ENCODE measurements at regions not wholly inside any gene's neighbourhood (a gene's known extent, or its start where the extent isn't known, plus 50 kb on each side); places are given as distances from the start of the nearest gene placed in this dataset.
"Not testable (repeated sequence)": the region's sequence is repeated elsewhere in the genome, so short reads cannot be mapped to it uniquely, and the experiment has no call there.

DNA sequence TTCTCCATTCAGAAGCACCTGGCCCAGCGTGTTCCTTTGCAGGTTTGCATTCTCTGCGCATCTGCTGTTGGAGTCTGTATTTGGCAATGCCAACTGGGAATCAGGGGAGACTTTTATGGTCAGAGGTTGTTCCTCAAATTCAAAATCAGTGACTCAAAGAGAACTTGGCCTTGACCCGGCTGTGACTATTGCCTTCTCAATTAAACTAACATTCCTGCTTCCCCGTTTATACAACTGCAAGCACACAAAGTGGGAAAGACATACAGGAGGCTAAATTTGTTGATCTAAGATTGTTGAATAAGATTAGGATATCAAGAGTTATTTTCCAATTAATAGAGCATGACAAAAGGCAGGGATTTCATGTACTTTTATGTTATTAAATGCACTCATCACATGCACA, 402.4 kb upstream of the IRX2 start:
- no peak overlapping the region for H3K4me3 ChIP-seq (ENCODE audit: low read depth, low read length)
- TF ChIP-seq CTCF (IDR thresholded peaks at IDR 0.05; ENCODE audit: insufficient read depth, low read length, severe bottlenecking), result no peak
- H3K27me3 ChIP-seq (ENCODE audit: control insufficient read depth, insufficient read depth, low read length), result no peaks in the 10 kb centered on the region
- DNase-seq (ENCODE audit: low read depth), result no peak
- H3K36me3 ChIP-seq (ENCODE audit: control insufficient read depth, insufficient read depth, low read length), result no peaks in the 10 kb centered on the region
- no peak for FAIRE-seq

DNA sequence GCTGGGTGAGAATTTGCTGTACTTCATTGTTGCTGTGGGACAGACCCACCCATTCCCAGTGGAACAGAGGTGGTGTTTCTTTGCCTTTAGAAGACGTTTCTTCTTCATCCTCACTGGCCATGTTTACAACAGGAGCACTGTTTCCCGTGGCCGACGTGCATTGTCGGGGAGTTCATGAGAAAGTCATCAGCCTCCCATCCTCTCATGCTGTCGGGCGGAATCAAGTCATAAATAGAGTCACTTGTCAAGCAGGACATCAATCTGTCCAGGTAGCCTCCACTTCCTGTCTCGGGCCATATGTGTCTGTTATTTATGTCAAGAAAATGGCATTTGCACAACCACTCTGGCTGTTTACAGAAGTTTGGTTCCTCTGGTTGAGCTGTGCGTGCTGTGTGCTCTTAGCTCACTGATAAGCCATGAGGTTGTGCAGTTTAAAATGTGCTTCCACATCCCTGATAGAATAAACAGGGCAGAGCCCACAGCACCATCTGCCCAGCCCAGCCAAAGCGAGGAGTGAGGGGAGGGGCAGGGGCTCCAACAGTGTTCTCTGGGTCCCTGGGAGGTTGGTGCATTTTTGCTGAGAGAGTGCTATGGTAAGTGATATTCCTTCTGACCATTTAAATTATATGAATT, 401.9 kb upstream of the IRX2 start:
- no peak overlapping the region for H3K4me3 ChIP-seq (ENCODE audit: low read depth, low read length)
- no peaks in the 10 kb centered on the region for H3K36me3 ChIP-seq (ENCODE audit: control insufficient read depth, insufficient read depth, low read length)
- DNase-seq (ENCODE audit: low read depth), result no peak
- TF ChIP-seq CTCF (IDR thresholded peaks at IDR 0.05; ENCODE audit: insufficient read depth, low read length, severe bottlenecking), result no peak
- FAIRE-seq, result no peak
- H3K27me3 ChIP-seq (ENCODE audit: control insufficient read depth, insufficient read depth, low read length), result no peaks in the 10 kb centered on the region

- TF ChIP-seq CTCF (IDR thresholded peaks at IDR 0.05; ENCODE audit: insufficient read depth, low read length, severe bottlenecking), result no peak
- Histone ChIP-seq H3K36me3 (ENCODE audit: control insufficient read depth, insufficient read depth, low read length) (no peaks in the 10 kb centered on the region), H3K4me3 (ENCODE audit: low read depth, low read length) (no peak overlapping the region), H3K27me3 (ENCODE audit: control insufficient read depth, insufficient read depth, low read length) (no peaks in the 10 kb centered on the region)
- no peak for FAIRE-seq
- no peak for DNase-seq (ENCODE audit: low read depth)
Observed at GRCh38 chr5:3149899-3150298, 398.4 kb upstream of the IRX2 start.

GRCh38 chr5:3147405-3147804, 395.9 kb upstream of the IRX2 start:
- H3K36me3 ChIP-seq (ENCODE audit: control insufficient read depth, insufficient read depth, low read length); H3K27me3 ChIP-seq (ENCODE audit: control insufficient read depth, insufficient read depth, low read length); H3K4me3 ChIP-seq (ENCODE audit: low read depth, low read length); FAIRE-seq; DNase-seq (ENCODE audit: low read depth): not testable (repeated sequence)

GRCh38 chr5:3145641-3146040, 394.2 kb upstream of the IRX2 start:
- Histone ChIP-seq H3K36me3 (ENCODE audit: control insufficient read depth, insufficient read depth, low read length) (no peaks in the 10 kb centered on the region), H3K4me3 (ENCODE audit: low read depth, low read length) (no peak overlapping the region), H3K27me3 (ENCODE audit: control insufficient read depth, insufficient read depth, low read length) (no peaks in the 10 kb centered on the region)
- no peak for DNase-seq (ENCODE audit: low read depth)
- no peak for TF ChIP-seq CTCF (IDR thresholded peaks at IDR 0.05; ENCODE audit: insufficient read depth, low read length, severe bottlenecking)
- no peak for FAIRE-seq

GRCh38 chr5:3143382-3143781, 391.9 kb upstream of the IRX2 start:
- H3K27me3 ChIP-seq (ENCODE audit: control insufficient read depth, insufficient read depth, low read length), result no peaks in the 10 kb centered on the region
- TF ChIP-seq CTCF (IDR thresholded peaks at IDR 0.05; ENCODE audit: insufficient read depth, low read length, severe bottlenecking), result no peak
- no peak for FAIRE-seq
- H3K36me3 ChIP-seq (ENCODE audit: control insufficient read depth, insufficient read depth, low read length), result no peaks in the 10 kb centered on the region
- H3K4me3 ChIP-seq (ENCODE audit: low read depth, low read length), result no peak overlapping the region
- DNase-seq (ENCODE audit: low read depth), result no peak
